Gastrocnemius medialis (tissue), 4 donors: ENCODE measurements at regions not wholly inside any gene's neighbourhood (a gene's known extent, or its start where the extent isn't known, plus 50 kb on each side); places are given as distances from the start of the nearest gene placed in this dataset.

Experiments
- POLR2A ChIP-seq, 2 donors: fragments of 450-650 bp; IDR thresholded peaks; one replicate each; pipeline ENCODE4 v1.6.1; 2017; ENCODE audit warnings: antibody characterized with exemption in 2 of 2, mild to moderate bottlenecking in 2 of 2, moderate library complexity in 2 of 2
- TF ChIP-seq, protein P1 (sequence below), 5 experiments: fragments of 450-650 bp in 3 of 5; fragments of 200-600 bp in 2 of 5; sonication (generic) in 2 of 5; IDR thresholded peaks in 4 of 5; conservative IDR thresholded peaks in 1 of 5; 1 replicate in 4 of 5; 2 replicates in 1 of 5; pipeline ENCODE4 v1.5.1; 2016 to 2019; ENCODE audit warnings: antibody characterized with exemption in 5 of 5, mild to moderate bottlenecking in 3 of 5, moderate library complexity in 3 of 5

DNA sequence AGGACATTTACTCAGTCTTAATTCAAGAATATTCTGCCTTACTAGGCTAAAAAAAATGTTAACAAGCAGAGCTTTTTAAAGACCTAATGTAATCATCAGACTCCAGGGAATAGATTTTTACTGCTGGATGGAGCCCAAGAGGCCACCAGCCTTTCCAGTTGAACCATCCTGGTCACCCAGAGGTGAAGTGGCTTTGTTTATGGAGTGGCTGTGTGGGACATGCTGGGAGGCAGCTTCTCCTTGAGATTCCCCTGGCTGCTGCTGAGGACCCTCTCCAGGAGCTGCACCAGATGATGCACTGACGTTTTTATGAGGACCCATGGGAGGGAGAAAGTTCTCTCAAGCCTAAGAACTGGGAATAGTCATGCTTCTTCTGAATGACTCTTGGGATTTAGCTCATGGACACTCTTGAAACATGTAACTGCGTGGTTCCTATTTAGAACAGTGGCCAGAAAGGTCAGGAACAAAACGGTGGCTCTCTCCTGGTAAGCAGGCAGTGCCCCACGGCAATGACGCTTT lies 205.9 kb upstream of the MIR17HG start:
- TF ChIP-seq, protein P1, sequence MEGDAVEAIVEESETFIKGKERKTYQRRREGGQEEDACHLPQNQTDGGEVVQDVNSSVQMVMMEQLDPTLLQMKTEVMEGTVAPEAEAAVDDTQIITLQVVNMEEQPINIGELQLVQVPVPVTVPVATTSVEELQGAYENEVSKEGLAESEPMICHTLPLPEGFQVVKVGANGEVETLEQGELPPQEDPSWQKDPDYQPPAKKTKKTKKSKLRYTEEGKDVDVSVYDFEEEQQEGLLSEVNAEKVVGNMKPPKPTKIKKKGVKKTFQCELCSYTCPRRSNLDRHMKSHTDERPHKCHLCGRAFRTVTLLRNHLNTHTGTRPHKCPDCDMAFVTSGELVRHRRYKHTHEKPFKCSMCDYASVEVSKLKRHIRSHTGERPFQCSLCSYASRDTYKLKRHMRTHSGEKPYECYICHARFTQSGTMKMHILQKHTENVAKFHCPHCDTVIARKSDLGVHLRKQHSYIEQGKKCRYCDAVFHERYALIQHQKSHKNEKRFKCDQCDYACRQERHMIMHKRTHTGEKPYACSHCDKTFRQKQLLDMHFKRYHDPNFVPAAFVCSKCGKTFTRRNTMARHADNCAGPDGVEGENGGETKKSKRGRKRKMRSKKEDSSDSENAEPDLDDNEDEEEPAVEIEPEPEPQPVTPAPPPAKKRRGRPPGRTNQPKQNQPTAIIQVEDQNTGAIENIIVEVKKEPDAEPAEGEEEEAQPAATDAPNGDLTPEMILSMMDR (IDR thresholded peaks at IDR 0.05 in 4 of 5, conservative IDR thresholded peaks at IDR 0.05 in 1 of 5), result no peak
- no peak for TF ChIP-seq POLR2A (IDR thresholded peaks at IDR 0.05)
